ENCODE measurements at regions not wholly inside any gene's neighbourhood (a gene's known extent, or its start where the extent isn't known, plus 50 kb on each side); places are given as distances from the start of the nearest gene placed in this dataset.
"Not testable (repeated sequence)": the region's sequence is repeated elsewhere in the genome, so short reads cannot be mapped to it uniquely, and the experiment has no call there.

- DNase-seq (ENCODE audit: low spot score), result not testable (repeated sequence)
Measured at GRCh38 chr13:18322821-18323220, 858.8 kb downstream of the TUBA3C start.

DNA sequence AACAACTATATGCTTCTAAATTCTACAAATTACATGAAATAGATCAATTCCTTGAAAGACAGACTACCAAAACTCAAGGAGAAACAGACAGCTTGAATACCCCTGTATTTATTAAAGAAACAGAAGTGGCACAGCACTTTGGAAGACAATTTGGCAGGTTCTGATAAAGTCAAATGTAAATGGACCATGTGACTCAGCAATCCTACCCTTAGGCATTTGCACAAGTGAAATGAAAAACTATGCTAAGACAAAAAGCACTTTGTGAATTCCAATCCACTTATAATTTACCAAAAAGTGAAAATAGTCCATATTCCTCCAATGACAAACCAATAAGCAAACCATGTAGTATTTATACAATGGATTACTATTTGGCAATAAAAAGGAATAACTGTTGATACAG lies 862.0 kb downstream of the TUBA3C start:
- DNase-seq (ENCODE audit: low spot score), result not testable (repeated sequence)

DNA sequence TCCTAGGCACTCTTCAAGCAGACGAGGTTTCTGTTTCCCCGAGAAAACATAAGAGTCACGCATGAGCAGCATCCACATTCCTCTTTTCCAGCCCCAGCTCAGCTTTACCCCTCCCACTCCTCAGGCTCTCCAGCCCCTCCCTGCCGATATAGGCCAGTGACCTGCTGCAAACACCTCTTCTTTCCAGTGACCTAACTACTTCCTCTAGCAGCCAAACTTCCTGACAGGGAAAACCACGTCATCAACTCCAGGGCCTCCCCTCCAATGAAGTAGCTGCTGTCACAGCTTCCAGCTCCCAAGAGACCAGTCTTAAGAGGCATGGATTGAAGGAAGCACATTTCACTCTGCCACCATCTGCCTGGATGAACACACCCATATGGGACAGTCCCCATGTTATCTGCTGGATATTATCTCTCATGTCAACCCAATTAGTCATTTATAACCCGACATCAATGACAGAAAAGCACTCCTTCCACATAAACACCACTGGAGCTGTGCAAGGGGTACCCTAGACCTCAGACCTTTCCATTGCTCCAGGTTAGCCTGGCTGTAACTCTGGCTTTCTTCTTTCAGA lies 878.3 kb downstream of the TUBA3C start:
- DNase-seq (ENCODE audit: low spot score), result not testable (repeated sequence)

- not testable (repeated sequence) for DNase-seq (ENCODE audit: low spot score)
Measured at GRCh38 chr13:18300968-18301367, 880.7 kb downstream of the TUBA3C start.

GRCh38 chr13:18297359-18297758 lies 884.3 kb downstream of the TUBA3C start:
- not testable (repeated sequence) for DNase-seq (ENCODE audit: low spot score)

- DNase-seq (ENCODE audit: low spot score), result not testable (repeated sequence)
Measured at GRCh38 chr13:18296617-18297016, 885.0 kb downstream of the TUBA3C start.

DNA sequence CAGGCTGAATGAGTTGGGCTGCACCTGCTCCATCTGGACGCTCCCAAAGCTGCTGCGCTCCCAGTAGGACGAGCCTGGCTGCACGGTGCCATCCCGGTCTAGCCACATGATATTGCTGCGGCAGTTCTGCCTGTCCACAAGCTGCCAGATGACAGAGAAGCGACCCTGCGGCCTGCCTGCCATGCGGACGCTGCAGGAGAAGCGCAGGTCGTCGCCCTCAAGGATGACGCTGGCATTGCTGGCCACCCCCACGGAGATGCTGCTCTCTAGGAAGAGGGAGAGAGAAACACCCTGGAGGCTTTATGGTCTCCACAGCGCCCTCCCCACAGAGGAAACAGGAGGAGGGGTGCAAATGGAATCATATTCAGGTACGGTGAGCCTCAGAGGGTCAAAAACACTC lies 887.3 kb downstream of the TUBA3C start:
- DNase-seq (ENCODE audit: low spot score), result not testable (repeated sequence)

DNA sequence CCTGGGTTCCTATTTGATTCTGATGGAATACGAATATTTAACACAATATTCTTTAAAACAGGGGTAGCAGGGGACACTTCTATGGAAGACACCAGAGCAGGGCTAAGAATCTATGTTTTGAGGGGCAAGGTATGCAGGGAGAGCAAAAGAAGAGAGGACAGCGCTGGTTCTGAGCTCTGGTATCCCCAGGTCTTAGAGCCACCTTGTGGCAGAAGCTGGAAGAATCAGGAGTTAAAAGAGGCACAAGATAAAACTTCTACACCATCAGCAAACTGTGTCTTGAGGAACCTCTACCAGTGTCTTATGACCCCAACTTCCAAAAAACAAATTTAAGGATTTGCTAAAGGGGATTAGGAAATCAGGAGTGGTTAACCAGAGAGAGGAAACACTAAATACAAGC lies 894.8 kb downstream of the TUBA3C start:
- not testable (repeated sequence) for DNase-seq (ENCODE audit: low spot score)

DNA sequence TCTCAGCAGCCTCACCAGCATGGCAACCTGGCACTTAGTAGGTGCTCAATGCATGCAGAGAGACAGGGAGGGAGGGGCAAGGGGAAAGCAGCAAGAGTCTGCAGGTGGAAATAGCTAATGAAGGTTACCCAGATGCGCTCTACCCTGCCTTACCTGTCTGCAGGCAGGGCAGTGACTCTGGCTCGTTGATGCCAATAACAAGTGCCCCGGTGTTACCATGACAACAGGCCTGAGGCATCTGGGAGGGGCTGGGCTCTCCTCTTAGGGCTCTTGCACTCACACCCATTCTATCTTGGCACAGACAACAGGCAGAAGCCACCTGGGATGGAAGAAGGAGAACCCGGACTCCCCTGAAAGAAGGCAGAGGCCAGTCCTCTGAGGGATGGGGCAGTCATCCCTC lies 896.0 kb downstream of the TUBA3C start:
- DNase-seq (ENCODE audit: low spot score), result not testable (repeated sequence)

GRCh38 chr13:18284040-18284439 lies 897.6 kb downstream of the TUBA3C start:
- DNase-seq (ENCODE audit: low spot score), result not testable (repeated sequence)

GRCh38 chr13:18281829-18282597 lies 899.6 kb downstream of the TUBA3C start:
- not testable (repeated sequence) for DNase-seq (ENCODE audit: low spot score)

DNA sequence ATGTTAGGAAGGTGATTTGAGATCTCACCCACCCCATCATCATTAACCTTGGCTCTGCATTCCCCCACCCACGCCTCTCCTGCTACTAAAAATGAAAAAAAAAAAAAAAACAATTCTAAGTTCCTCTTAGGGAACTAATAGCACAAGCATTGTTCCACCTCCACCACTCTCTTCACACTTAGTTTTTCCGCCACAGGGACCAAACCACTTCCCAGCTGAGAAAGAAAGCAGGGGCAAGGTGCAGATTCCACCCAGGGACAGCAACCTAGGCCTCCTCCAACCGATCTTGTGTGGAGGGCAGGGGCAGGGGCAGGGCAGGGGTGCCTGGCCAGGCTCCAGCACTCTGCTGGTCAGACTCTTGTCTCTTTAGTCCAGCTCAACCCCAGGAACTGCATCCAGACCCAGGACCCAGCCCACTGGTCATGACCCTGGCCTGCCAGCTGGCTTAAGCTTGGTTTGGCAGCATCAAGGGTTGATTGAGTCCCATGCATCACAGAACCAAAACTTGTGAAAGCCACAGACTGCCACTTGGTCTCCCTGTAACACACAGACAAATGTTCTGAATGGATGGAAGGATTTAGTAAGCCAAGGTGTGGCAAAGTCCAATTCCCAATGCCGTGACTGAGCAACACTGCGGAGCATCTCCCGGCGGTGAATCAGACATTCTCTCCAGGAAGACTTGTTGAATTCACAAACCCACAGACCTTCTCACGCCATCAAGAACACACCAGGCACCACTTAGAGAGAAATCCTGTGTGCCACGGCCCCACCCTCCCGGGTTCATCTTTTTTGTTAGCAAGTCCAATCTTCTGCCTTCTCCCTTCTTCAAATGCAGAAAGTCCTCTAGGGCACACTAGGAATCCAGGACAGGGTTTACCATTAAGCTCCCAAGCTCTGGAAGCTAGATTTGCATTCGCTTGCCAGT lies 900.5 kb downstream of the TUBA3C start:
- not testable (repeated sequence) for DNase-seq (ENCODE audit: low spot score)

GRCh38 chr13:18279971-18280370 lies 901.7 kb downstream of the TUBA3C start:
- not testable (repeated sequence) for DNase-seq (ENCODE audit: low spot score)

DNA sequence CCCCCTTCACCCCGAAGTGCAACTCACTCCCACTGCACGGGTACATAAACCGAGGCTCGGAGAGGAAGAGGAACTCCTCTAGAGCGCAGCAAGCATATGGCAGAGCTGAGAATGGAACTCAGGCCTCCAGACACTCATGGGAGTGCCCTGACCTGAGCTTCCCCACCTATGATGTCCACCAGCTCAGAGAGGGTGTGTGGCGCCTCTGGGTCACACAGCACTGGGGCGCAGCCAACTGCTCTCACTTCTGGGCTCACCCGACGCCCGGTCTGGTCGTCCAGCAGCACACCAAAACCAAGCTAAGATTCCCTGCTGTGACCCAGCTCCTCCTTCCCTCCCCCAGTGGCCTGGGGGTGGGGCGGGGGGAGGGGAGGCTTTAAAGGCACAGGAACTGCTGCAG lies 904.3 kb downstream of the TUBA3C start:
- DNase-seq (ENCODE audit: low spot score), result not testable (repeated sequence)

DNA sequence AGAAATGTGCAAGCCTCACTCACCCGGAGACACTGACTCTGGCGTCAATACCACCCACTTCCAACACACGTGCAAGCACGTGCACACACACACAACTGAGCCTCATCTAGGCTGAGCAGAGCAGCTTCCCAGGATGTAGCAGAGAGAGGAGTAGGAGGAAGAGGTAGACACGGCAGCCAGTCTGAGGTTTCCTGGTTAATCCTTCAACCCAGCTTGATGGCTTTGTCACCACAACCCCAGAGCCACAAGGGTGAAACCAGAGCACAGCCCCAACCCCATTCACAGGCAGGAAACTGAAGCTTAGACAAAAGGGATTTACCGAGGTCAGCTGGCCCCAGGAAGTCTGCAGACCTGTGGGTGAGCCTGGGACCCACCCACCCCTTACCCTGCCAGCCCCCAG lies 905.3 kb downstream of the TUBA3C start:
- DNase-seq (ENCODE audit: low spot score), result not testable (repeated sequence)

DNA sequence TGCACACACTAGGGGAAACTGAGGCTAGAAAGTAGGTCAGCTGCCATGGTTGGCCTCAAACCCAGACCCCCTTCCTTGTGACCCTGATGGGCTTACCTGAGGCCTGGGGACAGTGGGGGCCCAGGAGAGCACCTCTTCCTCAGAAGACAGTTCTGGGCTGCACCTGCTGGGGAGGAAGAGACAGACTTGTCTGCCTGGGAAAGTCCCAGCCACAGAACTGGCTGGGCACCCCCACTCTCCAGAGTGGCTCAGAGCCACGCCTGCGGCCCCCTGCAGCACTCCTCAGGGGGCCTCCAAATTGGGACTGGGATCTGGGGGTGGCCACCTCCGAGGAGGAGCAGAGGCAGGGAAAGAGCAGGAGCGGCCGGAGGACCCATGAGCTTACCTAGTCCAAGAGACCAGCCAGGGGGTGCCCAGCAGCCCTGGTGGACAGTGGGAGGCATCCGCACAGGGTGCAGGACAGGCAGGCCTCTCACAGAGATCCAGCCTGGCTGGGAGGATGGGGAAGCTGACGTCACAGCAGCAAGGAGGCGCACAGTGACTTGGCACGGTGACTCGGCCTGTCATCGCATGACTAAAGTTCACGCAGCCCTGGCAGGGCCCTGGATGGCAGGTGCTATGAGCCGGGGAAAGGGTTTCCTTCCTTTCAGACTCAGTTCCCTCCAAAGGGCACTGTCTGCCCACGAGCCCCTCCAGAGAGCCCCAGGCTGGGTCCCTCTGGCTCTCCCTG lies 907.7 kb downstream of the TUBA3C start:
- DNase-seq (ENCODE audit: low spot score), result not testable (repeated sequence)

GRCh38 chr13:18258801-18259419 lies 922.7 kb downstream of the TUBA3C start:
- DNase-seq (ENCODE audit: low spot score), result not testable (repeated sequence)

DNA sequence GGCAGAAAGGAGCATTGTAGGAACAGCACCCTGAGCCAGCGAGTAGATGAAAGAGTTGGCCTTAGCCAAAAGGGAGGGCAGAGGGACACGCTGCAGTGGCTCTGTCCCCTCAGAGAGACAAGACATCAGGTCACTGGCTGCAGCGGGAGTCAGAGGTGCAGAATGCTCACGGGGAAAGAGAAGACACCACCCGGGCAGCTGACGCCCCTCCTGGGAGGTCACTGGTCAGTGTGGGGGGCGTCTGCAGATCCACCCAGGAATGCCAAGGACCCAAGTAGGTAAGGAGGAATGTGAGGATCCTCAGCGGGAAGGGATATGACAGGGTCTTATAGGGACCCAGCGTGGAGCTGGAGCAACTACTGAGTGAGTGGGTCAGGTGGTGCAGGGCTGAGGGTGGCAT lies 923.9 kb downstream of the TUBA3C start:
- DNase-seq (ENCODE audit: low spot score), result not testable (repeated sequence)

- DNase-seq (ENCODE audit: low spot score), result not testable (repeated sequence)
Measured at GRCh38 chr13:18252848-18253247, 928.8 kb downstream of the TUBA3C start.

GRCh38 chr13:18248533-18249240 lies 932.9 kb downstream of the TUBA3C start:
- DNase-seq (ENCODE audit: low spot score), result not testable (repeated sequence)

- not testable (repeated sequence) for DNase-seq (ENCODE audit: low spot score)
Measured at GRCh38 chr13:18240086-18240485, 941.5 kb downstream of the TUBA3C start.

All from CD4-positive, alpha-beta T cell treated with Interleukin-2 at 100 ng/mL for 4 hours (primary cell).